ENCODE measurements at regions not wholly inside any gene's neighbourhood (a gene's known extent, or its start where the extent isn't known, plus 50 kb on each side); places are given as distances from the start of the nearest gene placed in this dataset.

- TF ChIP-seq ZNF274 (IDR thresholded peaks at IDR 0.05; ENCODE audit: low read depth, low read length) (no peak), YY1 (IDR thresholded peaks at IDR 0.05; ENCODE audit: insufficient read depth, insufficient read length) (no peak), SUZ12 (IDR thresholded peaks at IDR 0.05; ENCODE audit: extremely low read depth, insufficient read depth, insufficient read length) (no peak)
These were observed 106.2 kb upstream of the PLAAT1 start for GRCh38 chr3:193134856-193135255.

Data from NT2/D1 (cell line).